BJ (cell line): ENCODE measurements at regions not wholly inside any gene's neighbourhood (a gene's known extent, or its start where the extent isn't known, plus 50 kb on each side); places are given as distances from the start of the nearest gene placed in this dataset. TPM values are rescaled to one million over a fixed set of nuclear protein-coding genes. Genes with fewer than 3 reads are reported as not detected.

Experiments used
- CTCF ChIA-PET: fragments of 350-600 bp; formaldehyde crosslinking; extraction: SDS; loops from one replicate; lab custom pipeline; 2021; ENCODE audit warnings: antibody characterized with exemption, inconsistent platforms; lab: Yijun Ruan, JAX
- POLR2A ChIA-PET: fragments of 300-600 bp; sonication (Branson Sonifier 250); formaldehyde crosslinking; extraction: SDS; loops from one replicate; lab custom pipeline; 2021; ENCODE audit warnings: antibody characterized with exemption; lab: Charles Lee
- DNase-seq: peaks from one replicate; pipeline ENCODE4 v3.0.0-alpha.2; 2011; ENCODE audit warnings: low read depth
- H3K27me3 ChIP-seq: 2 replicates; pipeline ENCODE4 v1.6.0; 2011; ENCODE audit warnings: low read length; ENCODE audit not compliant: control insufficient read depth, insufficient read depth
- H3K36me3 ChIP-seq: 2 replicates; pipeline ENCODE4 v1.5.1; 2011; ENCODE audit warnings: low read length; ENCODE audit not compliant: control insufficient read depth, insufficient read depth
- H3K4me3 ChIP-seq: 2 replicates; pipeline ENCODE4 v1.5.1; 2011; ENCODE audit warnings: low read depth, mild to moderate bottlenecking, control low read depth, low read length
- small RNA-seq: library from RNA; depleted of rRNA; stranded (forward); fragments of <200 nt; gene quantifications from one replicate; pipeline ENCODE3, GENCODE V24; 2012; ENCODE audit warnings: low replicate concordance, low read depth; ENCODE audit not compliant: insufficient read length
- TF ChIP-seq, protein P1 (sequence below): IDR thresholded peaks from 2 replicates; pipeline ENCODE4 v1.5.1; 2011; ENCODE audit warnings: low read depth, mild to moderate bottlenecking, control low read depth, inconsistent platforms, low read length, moderate library complexity; ENCODE audit not compliant: insufficient read depth

DNA sequence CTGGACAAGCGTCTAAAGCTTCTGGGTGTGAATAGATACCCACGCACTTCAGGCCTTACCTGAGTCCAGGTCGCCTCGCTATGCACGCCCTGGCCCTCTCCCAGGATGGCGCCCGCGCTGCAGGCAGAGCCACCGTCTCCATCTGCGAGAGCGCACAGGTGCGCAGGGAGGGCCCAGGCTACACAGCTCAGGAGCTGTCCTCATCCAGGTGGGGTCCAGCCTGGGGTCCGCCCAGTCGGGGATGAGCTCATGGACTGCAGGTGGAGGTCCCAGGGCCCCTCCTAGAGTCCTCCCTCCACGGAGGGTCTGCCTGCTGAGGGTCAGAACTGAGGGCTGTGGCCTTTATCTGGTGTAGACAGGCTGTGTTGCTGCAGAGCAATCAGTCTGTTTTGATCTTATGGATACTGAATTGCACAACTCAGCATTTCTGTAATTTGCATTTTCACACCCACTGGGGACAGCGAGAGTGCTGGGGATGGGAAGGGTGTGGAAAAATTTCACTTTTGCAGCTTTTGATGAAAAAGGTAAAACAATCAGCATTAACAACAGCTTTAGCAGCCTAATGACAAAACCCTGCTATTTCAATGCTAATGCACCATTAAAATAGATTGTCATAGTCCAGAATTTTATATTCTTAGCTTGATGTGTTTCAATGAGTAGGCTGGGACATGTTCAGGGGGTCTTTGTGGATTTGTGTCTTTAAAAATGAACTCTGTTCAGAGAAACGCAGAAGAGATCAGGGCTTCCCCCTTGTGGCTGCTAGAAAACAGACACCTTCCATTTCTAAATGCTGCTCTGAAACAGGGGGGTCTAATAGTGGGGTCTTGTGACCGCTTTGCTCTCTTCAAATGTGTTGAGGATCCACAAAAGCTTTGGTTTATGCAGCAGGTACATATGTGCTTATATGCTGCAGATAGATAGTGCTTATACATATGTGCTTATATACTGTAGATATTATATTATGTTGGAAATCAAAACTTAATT is 77.8 kb upstream of the PHACTR3 start:
- Histone ChIP-seq H3K4me3 (no peak overlapping the region), H3K27me3 (no peaks in the 10 kb centered on the region; the same call in 1 of the 2 replicates), H3K36me3 (no peaks in the 10 kb centered on the region)
- DNase-seq: no peak
- TF ChIP-seq, protein P1, sequence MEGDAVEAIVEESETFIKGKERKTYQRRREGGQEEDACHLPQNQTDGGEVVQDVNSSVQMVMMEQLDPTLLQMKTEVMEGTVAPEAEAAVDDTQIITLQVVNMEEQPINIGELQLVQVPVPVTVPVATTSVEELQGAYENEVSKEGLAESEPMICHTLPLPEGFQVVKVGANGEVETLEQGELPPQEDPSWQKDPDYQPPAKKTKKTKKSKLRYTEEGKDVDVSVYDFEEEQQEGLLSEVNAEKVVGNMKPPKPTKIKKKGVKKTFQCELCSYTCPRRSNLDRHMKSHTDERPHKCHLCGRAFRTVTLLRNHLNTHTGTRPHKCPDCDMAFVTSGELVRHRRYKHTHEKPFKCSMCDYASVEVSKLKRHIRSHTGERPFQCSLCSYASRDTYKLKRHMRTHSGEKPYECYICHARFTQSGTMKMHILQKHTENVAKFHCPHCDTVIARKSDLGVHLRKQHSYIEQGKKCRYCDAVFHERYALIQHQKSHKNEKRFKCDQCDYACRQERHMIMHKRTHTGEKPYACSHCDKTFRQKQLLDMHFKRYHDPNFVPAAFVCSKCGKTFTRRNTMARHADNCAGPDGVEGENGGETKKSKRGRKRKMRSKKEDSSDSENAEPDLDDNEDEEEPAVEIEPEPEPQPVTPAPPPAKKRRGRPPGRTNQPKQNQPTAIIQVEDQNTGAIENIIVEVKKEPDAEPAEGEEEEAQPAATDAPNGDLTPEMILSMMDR: peak; percentile 42
- POLR2A ChIA-PET: no interaction called here
- CTCF ChIA-PET: interaction anchor here (0.8 to 5.2 kb wide), 5 partner anchors 12 to 95 kb away, joined by 3 to 39 read pairs (median 7); no protein-coding TSS in a partner anchor

- ChIA-PET CTCF (no interaction called here), POLR2A (no interaction called here)
- TF ChIP-seq, protein P1: no peak
- no peaks in the 10 kb centered on the region for H3K36me3 ChIP-seq
- no peak for DNase-seq
- no peak overlapping the region for H3K4me3 ChIP-seq
- no peaks in the 10 kb centered on the region; the same call in 1 of the 2 replicates for H3K27me3 ChIP-seq
Observed at GRCh38 chr20:59530782-59531181, 73.6 kb upstream of the PHACTR3 start.

DNA sequence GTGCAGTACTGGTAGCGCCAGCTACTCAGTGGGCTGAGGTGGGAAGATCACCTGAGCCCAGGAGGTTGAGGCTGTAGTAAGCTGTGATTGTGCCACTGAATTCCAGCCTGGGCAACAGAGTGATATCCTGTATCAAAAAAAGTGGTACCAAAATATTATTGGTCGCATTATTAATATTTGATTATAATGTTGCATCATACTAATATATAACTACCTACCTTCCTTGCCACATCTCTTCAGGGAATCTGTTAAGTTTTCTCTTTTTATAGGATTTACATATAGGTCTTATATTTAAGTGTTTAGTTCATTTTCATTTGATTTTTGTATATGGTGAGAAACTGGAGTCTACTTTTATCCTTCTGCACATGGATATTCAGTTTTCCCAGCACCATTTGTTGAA is 66.3 kb upstream of the PHACTR3 start:
- no peak overlapping the region for H3K4me3 ChIP-seq
- no peak for DNase-seq
- no peaks in the 10 kb centered on the region for H3K36me3 ChIP-seq
- no peaks in the 10 kb centered on the region for H3K27me3 ChIP-seq
- POLR2A ChIA-PET: no interaction called here
- CTCF ChIA-PET: no interaction called here
- TF ChIP-seq, protein P1: no peak

DNA sequence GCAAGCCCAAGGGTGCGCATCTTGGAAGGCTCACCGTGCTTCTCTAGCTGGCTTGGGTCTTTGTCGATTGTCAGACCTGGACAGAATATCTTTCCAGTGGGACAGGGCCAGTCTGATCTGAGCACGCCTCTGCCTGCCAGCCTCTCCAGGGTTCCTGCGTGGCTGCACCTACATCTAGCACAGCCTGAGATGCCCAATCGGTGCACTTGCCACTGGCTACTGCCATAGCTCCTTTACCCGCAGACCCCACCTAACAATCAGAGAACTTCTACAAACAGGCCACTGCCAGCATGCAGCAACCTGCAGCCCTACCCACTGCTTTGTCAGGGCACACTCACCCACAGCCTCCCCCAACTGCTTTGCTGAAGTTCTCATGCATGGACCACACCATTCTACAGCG is 56.7 kb upstream of the PHACTR3 start:
- H3K27me3 ChIP-seq: no peaks in the 10 kb centered on the region
- TF ChIP-seq, protein P1: no peak
- H3K36me3 ChIP-seq: no peaks in the 10 kb centered on the region
- CTCF ChIA-PET: interaction anchor here (0.8 kb wide), 1 partner anchor 28 kb away, joined by 3 read pairs; no protein-coding TSS in a partner anchor
- POLR2A ChIA-PET: no interaction called here
- H3K4me3 ChIP-seq: no peak overlapping the region
- no peak for DNase-seq

Small RNA genes lying in the stretch of these regions (small RNA-seq; reads per million reads assigned to genes)
- not detected for gene PIEZO1P1
